ENCODE measurements at regions not wholly inside any gene's neighbourhood (a gene's known extent, or its start where the extent isn't known, plus 50 kb on each side); places are given as distances from the start of the nearest gene placed in this dataset.

DNA sequence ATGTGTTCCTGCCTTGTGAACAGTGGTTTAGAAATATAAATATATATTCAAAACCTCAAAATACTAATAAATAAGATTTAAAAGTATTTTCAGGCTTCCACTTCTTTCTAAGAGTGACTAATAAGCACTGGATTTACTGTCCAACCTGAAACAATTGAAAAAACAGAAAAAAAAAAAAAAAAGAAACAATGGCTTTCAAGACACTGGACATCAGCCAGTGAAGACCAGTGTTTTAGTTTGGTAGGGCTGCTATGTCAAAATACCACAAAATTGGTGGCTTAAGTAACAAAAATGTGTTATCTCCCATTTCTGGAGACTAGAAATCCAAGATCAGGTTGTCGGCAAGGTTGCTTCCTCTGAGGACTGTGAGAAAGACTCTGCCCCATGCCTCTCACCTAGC lies 101.4 kb upstream of the PDE7B start:
- FAIRE-seq (no peak), ATAC-seq (no peak), DNase-seq (ENCODE audit: low read depth in 1 of 2, low spot score in 1 of 2) (no peak)
- no peak overlapping the region for H3K27ac ChIP-seq
- TF ChIP-seq JUN (IDR thresholded peaks at IDR 0.05): no peak
- TF ChIP-seq TP53 (CRISPR knock-in tag; IDR thresholded peaks at IDR 0.05): no peak
- TF ChIP-seq ZNF302 (CRISPR knock-in tag; IDR thresholded peaks at IDR 0.05): no peak
- no peak for TF ChIP-seq FOSB (CRISPR knock-in tag; IDR thresholded peaks at IDR 0.05)
- no peak for TF ChIP-seq ESRRA (IDR thresholded peaks at IDR 0.05; ENCODE audit: borderline replicate concordance, low read length)
- TF ChIP-seq, protein P1, sequence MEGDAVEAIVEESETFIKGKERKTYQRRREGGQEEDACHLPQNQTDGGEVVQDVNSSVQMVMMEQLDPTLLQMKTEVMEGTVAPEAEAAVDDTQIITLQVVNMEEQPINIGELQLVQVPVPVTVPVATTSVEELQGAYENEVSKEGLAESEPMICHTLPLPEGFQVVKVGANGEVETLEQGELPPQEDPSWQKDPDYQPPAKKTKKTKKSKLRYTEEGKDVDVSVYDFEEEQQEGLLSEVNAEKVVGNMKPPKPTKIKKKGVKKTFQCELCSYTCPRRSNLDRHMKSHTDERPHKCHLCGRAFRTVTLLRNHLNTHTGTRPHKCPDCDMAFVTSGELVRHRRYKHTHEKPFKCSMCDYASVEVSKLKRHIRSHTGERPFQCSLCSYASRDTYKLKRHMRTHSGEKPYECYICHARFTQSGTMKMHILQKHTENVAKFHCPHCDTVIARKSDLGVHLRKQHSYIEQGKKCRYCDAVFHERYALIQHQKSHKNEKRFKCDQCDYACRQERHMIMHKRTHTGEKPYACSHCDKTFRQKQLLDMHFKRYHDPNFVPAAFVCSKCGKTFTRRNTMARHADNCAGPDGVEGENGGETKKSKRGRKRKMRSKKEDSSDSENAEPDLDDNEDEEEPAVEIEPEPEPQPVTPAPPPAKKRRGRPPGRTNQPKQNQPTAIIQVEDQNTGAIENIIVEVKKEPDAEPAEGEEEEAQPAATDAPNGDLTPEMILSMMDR (IDR thresholded peaks at IDR 0.05): no peak
- no peak for TF ChIP-seq HEYL (CRISPR knock-in tag; IDR thresholded peaks at IDR 0.05)
- no peak for TF ChIP-seq HDAC2 (IDR thresholded peaks at IDR 0.05)
- no peak for TF ChIP-seq POLR2A (IDR thresholded peaks at IDR 0.05; ENCODE audit: low read length)
- TF ChIP-seq, protein P2, sequence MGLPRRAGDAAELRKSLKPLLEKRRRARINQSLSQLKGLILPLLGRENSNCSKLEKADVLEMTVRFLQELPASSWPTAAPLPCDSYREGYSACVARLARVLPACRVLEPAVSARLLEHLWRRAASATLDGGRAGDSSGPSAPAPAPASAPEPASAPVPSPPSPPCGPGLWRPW (IDR thresholded peaks at IDR 0.05): no peak
- no peak for TF ChIP-seq ZC3H11A (IDR thresholded peaks at IDR 0.05)
- TF ChIP-seq NR3C1 (IDR thresholded peaks at IDR 0.05): no peak
- TF ChIP-seq, protein P3, sequence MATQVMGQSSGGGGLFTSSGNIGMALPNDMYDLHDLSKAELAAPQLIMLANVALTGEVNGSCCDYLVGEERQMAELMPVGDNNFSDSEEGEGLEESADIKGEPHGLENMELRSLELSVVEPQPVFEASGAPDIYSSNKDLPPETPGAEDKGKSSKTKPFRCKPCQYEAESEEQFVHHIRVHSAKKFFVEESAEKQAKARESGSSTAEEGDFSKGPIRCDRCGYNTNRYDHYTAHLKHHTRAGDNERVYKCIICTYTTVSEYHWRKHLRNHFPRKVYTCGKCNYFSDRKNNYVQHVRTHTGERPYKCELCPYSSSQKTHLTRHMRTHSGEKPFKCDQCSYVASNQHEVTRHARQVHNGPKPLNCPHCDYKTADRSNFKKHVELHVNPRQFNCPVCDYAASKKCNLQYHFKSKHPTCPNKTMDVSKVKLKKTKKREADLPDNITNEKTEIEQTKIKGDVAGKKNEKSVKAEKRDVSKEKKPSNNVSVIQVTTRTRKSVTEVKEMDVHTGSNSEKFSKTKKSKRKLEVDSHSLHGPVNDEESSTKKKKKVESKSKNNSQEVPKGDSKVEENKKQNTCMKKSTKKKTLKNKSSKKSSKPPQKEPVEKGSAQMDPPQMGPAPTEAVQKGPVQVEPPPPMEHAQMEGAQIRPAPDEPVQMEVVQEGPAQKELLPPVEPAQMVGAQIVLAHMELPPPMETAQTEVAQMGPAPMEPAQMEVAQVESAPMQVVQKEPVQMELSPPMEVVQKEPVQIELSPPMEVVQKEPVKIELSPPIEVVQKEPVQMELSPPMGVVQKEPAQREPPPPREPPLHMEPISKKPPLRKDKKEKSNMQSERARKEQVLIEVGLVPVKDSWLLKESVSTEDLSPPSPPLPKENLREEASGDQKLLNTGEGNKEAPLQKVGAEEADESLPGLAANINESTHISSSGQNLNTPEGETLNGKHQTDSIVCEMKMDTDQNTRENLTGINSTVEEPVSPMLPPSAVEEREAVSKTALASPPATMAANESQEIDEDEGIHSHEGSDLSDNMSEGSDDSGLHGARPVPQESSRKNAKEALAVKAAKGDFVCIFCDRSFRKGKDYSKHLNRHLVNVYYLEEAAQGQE (IDR thresholded peaks at IDR 0.05): no peak
- no peak for TF ChIP-seq NPAS2 (CRISPR knock-in tag; IDR thresholded peaks at IDR 0.05; ENCODE audit: borderline replicate concordance)
- TF ChIP-seq EHMT2 (IDR thresholded peaks at IDR 0.05; ENCODE audit: low read depth): no peak
- no peak for TF ChIP-seq SMC3 (IDR thresholded peaks at IDR 0.05)
- TF ChIP-seq HOXB13 (CRISPR knock-in tag; IDR thresholded peaks at IDR 0.05; ENCODE audit: low read depth): no peak
- TF ChIP-seq CBX2 (IDR thresholded peaks at IDR 0.05; ENCODE audit: borderline replicate concordance, low read depth): no peak
- no peak for TF ChIP-seq EP300 (IDR thresholded peaks at IDR 0.05)
- no peak for TF ChIP-seq CBX8 (IDR thresholded peaks at IDR 0.05)
- ChIA-PET CTCF (no interaction called here), POLR2A (no interaction called here)
- H3K9me3 ChIP-seq: no peaks in the 10 kb centered on the region
- H3K4me2 ChIP-seq: no peak overlapping the region
- no peak overlapping the region for H3K4me3 ChIP-seq
- 83% methylated on average over 1 of the region's 1 CpG for WGBS (ENCODE audit: missing lambda C conversion rate)
- no peaks in the 10 kb centered on the region for H3K4me1 ChIP-seq

DNA sequence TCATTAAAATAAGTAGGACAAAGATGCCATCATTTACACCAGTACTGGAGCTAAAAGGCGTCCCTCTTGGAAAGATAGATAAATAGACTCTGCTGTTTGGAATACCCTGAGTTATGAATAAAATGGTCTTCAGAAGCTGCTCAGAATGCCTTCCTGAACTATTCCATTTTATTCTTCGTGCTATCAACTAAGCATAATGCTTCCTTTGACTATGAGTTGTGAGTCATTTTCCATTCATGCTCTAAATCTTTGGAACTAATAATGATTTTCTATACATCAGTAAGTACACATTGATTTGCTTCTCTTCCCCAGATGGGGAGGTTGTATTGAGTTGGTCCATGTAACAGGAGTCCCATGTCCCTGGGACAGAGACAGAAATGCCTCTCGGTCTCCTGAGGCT lies 98.3 kb upstream of the PDE7B start:
- FAIRE-seq: no peak
- Histone ChIP-seq H3K4me1 (no peaks in the 10 kb centered on the region), H3K4me2 (no peak overlapping the region), H3K4me3 (no peak overlapping the region), H3K27ac (no peak overlapping the region), H3K9me3 (no peaks in the 10 kb centered on the region)
- no peak for DNase-seq (ENCODE audit: low read depth in 1 of 2, low spot score in 1 of 2)
- no peak for ATAC-seq
- WGBS (ENCODE audit: missing lambda C conversion rate): 84% methylated on average over 3 of the region's 3 CpGs
- POLR2A ChIA-PET: no interaction called here
- CTCF ChIA-PET: no interaction called here
- TF ChIP-seq HOXB13 (CRISPR knock-in tag; IDR thresholded peaks at IDR 0.05; ENCODE audit: low read depth) (no peak), POLR2AphosphoS2 (conservative IDR thresholded peaks at IDR 0.05; ENCODE audit: low read length) (no peak), RNF2 (IDR thresholded peaks at IDR 0.05; ENCODE audit: borderline replicate concordance, low read depth) (no peak), GATA3 (IDR thresholded peaks at IDR 0.05; ENCODE audit: borderline replicate concordance) (no peak), CHD2 (IDR thresholded peaks at IDR 0.05; ENCODE audit: low read length, partially characterized antibody) (no peak), CEBPB (IDR thresholded peaks at IDR 0.05) (no peak), TFCP2L1 (CRISPR knock-in tag; IDR thresholded peaks at IDR 0.05) (no peak), RCOR1 (IDR thresholded peaks at IDR 0.05; ENCODE audit: low read depth, low read length) (no peak)
- TF ChIP-seq, protein P4, sequence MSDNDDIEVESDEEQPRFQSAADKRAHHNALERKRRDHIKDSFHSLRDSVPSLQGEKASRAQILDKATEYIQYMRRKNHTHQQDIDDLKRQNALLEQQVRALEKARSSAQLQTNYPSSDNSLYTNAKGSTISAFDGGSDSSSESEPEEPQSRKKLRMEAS (IDR thresholded peaks at IDR 0.05): no peak
- TF ChIP-seq, protein P3 (IDR thresholded peaks at IDR 0.05): no peak
- TF ChIP-seq, protein P5, sequence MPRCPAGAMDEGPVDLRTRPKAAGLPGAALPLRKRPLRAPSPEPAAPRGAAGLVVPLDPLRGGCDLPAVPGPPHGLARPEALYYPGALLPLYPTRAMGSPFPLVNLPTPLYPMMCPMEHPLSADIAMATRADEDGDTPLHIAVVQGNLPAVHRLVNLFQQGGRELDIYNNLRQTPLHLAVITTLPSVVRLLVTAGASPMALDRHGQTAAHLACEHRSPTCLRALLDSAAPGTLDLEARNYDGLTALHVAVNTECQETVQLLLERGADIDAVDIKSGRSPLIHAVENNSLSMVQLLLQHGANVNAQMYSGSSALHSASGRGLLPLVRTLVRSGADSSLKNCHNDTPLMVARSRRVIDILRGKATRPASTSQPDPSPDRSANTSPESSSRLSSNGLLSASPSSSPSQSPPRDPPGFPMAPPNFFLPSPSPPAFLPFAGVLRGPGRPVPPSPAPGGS (IDR thresholded peaks at IDR 0.05): no peak
- TF ChIP-seq, protein P6, sequence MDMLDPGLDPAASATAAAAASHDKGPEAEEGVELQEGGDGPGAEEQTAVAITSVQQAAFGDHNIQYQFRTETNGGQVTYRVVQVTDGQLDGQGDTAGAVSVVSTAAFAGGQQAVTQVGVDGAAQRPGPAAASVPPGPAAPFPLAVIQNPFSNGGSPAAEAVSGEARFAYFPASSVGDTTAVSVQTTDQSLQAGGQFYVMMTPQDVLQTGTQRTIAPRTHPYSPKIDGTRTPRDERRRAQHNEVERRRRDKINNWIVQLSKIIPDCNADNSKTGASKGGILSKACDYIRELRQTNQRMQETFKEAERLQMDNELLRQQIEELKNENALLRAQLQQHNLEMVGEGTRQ (IDR thresholded peaks at IDR 0.05): no peak
